Astrocyte (in vitro differentiated cells and primary cell): ENCODE measurements at regions not wholly inside any gene's neighbourhood (a gene's known extent, or its start where the extent isn't known, plus 50 kb on each side); places are given as distances from the start of the nearest gene placed in this dataset.

Experiments used
- EZH2 ChIP-seq: IDR thresholded peaks from 2 replicates; pipeline ENCODE4 v1.6.1; 2012; ENCODE audit warnings: mild to moderate bottlenecking, low read length, inconsistent platforms; ENCODE audit not compliant: insufficient read depth
- TF ChIP-seq, protein P1 (sequence below): IDR thresholded peaks from 2 replicates; pipeline ENCODE4 v1.5.1; 2011; ENCODE audit warnings: low read depth, mild to moderate bottlenecking, inconsistent platforms, low read length, moderate library complexity; ENCODE audit not compliant: insufficient read depth

GRCh38 chr14:83777516-83777915 is 1752.4 kb upstream of the FLRT2 start:
- TF ChIP-seq EZH2: no peak
- TF ChIP-seq, protein P1, sequence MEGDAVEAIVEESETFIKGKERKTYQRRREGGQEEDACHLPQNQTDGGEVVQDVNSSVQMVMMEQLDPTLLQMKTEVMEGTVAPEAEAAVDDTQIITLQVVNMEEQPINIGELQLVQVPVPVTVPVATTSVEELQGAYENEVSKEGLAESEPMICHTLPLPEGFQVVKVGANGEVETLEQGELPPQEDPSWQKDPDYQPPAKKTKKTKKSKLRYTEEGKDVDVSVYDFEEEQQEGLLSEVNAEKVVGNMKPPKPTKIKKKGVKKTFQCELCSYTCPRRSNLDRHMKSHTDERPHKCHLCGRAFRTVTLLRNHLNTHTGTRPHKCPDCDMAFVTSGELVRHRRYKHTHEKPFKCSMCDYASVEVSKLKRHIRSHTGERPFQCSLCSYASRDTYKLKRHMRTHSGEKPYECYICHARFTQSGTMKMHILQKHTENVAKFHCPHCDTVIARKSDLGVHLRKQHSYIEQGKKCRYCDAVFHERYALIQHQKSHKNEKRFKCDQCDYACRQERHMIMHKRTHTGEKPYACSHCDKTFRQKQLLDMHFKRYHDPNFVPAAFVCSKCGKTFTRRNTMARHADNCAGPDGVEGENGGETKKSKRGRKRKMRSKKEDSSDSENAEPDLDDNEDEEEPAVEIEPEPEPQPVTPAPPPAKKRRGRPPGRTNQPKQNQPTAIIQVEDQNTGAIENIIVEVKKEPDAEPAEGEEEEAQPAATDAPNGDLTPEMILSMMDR: no peak
